Thyroid gland (tissue), 4 donors: ENCODE measurements at regions not wholly inside any gene's neighbourhood (a gene's known extent, or its start where the extent isn't known, plus 50 kb on each side); places are given as distances from the start of the nearest gene placed in this dataset.

Source experiments
- CTCF ChIP-seq, 6 experiments: fragments of 200-600 bp in 3 of 6; fragments of 450-650 bp in 3 of 6; sonication (generic) in 3 of 6; IDR thresholded peaks; one replicate each; pipeline ENCODE4 v1.5.1; 2016 to 2019; ENCODE audit warnings: antibody characterized with exemption in 6 of 6, mild to moderate bottlenecking in 2 of 6, inconsistent platforms in 1 of 6, moderate library complexity in 1 of 6
- POLR2A ChIP-seq, 2 donors: fragments of 450-650 bp; IDR thresholded peaks; one replicate each; pipeline ENCODE4 v1.6.1; 2017; ENCODE audit warnings: antibody characterized with exemption in 2 of 2, mild to moderate bottlenecking in 2 of 2, moderate library complexity in 1 of 2

GRCh38 chr5:15254607-15255006, 245.4 kb upstream of the FBXL7 start:
- TF ChIP-seq CTCF (IDR thresholded peaks at IDR 0.05) (no peak), POLR2A (IDR thresholded peaks at IDR 0.05) (no peak)
